Spleen (tissue), 11 donors: ENCODE measurements at regions not wholly inside any gene's neighbourhood (a gene's known extent, or its start where the extent isn't known, plus 50 kb on each side); places are given as distances from the start of the nearest gene placed in this dataset.

ENCODE experiments used
- DNase-seq: peaks from one replicate; pipeline ENCODE4 v3.0.0-alpha.2; 2020
- H3K27ac ChIP-seq, 8 donors: fragments of 200-600 bp; sonication (generic) in 7 of 8; 1 replicate in 4 of 8; 2 replicates in 4 of 8; pipeline versions ENCODE4 v1.5.0 to v1.8.0; 2016 to 2021; ENCODE audit warnings: inconsistent platforms in 4 of 8, mild to moderate bottlenecking in 4 of 8, moderate library complexity in 1 of 8
- H3K27me3 ChIP-seq, 7 donors: fragments of 200-600 bp; sonication (generic) in 6 of 7; replicated peaks in 1 of 7; 1 replicate in 4 of 7; 2 replicates in 3 of 7; pipeline versions ENCODE4 v1.5.0 to v1.8.0; 2016 to 2021; ENCODE audit warnings: inconsistent platforms in 3 of 7, mild to moderate bottlenecking in 1 of 7
- H3K36me3 ChIP-seq, 6 donors: fragments of 200-600 bp; sonication (generic) in 5 of 6; 1 replicate in 4 of 6; 2 replicates in 2 of 6; pipeline versions ENCODE4 v1.5.0 to v1.8.0; 2016 to 2021; ENCODE audit warnings: inconsistent platforms in 2 of 6
- H3K4me1 ChIP-seq, 6 donors: fragments of 200-600 bp; sonication (generic) in 5 of 6; 1 replicate in 3 of 6; 2 replicates in 3 of 6; pipeline versions ENCODE4 v1.5.0 to v1.8.0; 2016 to 2021; ENCODE audit warnings: inconsistent platforms in 3 of 6
- H3K4me3 ChIP-seq, 8 donors: fragments of 200-600 bp; sonication (generic) in 7 of 8; 1 replicate in 4 of 8; 2 replicates in 4 of 8; pipeline versions ENCODE4 v1.5.0 to v1.8.0; 2016 to 2021; ENCODE audit warnings: inconsistent platforms in 4 of 8, mild to moderate bottlenecking in 4 of 8, moderate library complexity in 2 of 8
- H3K9me3 ChIP-seq, 8 donors: fragments of 200-600 bp; sonication (generic) in 7 of 8; 1 replicate in 4 of 8; 2 replicates in 4 of 8; pipeline versions ENCODE4 v1.5.0 to v1.8.0; 2016 to 2021; ENCODE audit warnings: inconsistent platforms in 4 of 8
- CTCF ChIP-seq, 11 experiments: fragments of 200-600 bp in 7 of 11; fragments of 450-650 bp in 4 of 11; sonication (generic) in 4 of 11; IDR thresholded peaks in 8 of 11; conservative IDR thresholded peaks in 3 of 11; 1 replicate in 7 of 11; 2 replicates in 4 of 11; pipeline versions ENCODE4 v1.4.0 to v1.8.0; 2016 to 2021; ENCODE audit warnings: antibody characterized with exemption in 11 of 11, inconsistent platforms in 4 of 11, mild to moderate bottlenecking in 1 of 11
- POLR2A ChIP-seq, 3 donors: fragments of 450-650 bp; IDR thresholded peaks; one replicate each; pipeline ENCODE4 v1.5.1; 2017; ENCODE audit warnings: antibody characterized with exemption in 3 of 3, mild to moderate bottlenecking in 1 of 3
- POLR2AphosphoS5 ChIP-seq, 3 donors: sonication (generic); formaldehyde crosslinking; IDR thresholded peaks; one replicate each; pipeline ENCODE4 v1.5.1; 2017; ENCODE audit warnings: antibody characterized with exemption in 3 of 3
- WGBS, 5 donors: extraction: QIAGEN DNeasy Blood & Tissue Kit in 3 of 5; methylation state at CpG; one replicate each; pipeline versions ENCODE4 v1.1.5 to v1.1.7; 2013 to 2018; 5-methylcytosine and 5-hydroxymethylcytosine counted together
- intact Hi-C: fragments of 100-400 bp; cut with DNase I; formaldehyde crosslinking; loops from one replicate; pipeline ENCODE4 v1.15.0; 2023; ENCODE audit warnings: low total_unique reads
- donor health status: healthy with polysubstance abuse.
- donor health status: DM: no; HTN: no; CAD: no; lungs with moderate emphysema.
- donor health status: DM: no; HTN: no; CAD: no.
- donor health status: Bipolar disorder and iron deficiency.
- donor health status: healthy.
- donor health status: DM: no; HTN: no; CAD: no.
- donor health status: DM: yes; HTN: yes; CAD: no.

GRCh38 chr11:93253111-93253510 is 55.3 kb upstream of the SLC36A4 start:
- no peaks in the 10 kb centered on the region for H3K27me3 ChIP-seq
- no peak for DNase-seq
- WGBS, 5 donors: 67 to 80% (median 68%) methylated on average over 1 of the region's 1 CpG
- no peaks in the 10 kb centered on the region for H3K36me3 ChIP-seq
- no peak for TF ChIP-seq POLR2A (IDR thresholded peaks at IDR 0.05)
- TF ChIP-seq CTCF (IDR thresholded peaks at IDR 0.05 in 8 of 11, conservative IDR thresholded peaks at IDR 0.05 in 3 of 11): no peak
- no peak for TF ChIP-seq POLR2AphosphoS5 (IDR thresholded peaks at IDR 0.05)
- H3K4me3 ChIP-seq: no peak overlapping the region
- H3K9me3 ChIP-seq: no peaks in the 10 kb centered on the region
- intact Hi-C loops: no loop called here
- peak overlapping the region in 5 of 8 donors; percentile 1 to 55 (median 8) for H3K27ac ChIP-seq
- peaks cover 0 to 4% (median 1%) of the 10 kb centered on the region in 6 donors for H3K4me1 ChIP-seq

GRCh38 chr11:93256623-93257022 is 58.8 kb upstream of the SLC36A4 start:
- intact Hi-C loops: no loop called here
- H3K9me3 ChIP-seq: peaks cover 0 to 19% (median 18%) of the 10 kb centered on the region in 8 donors

GRCh38 chr11:93267383-93267782 is 63.2 kb upstream of the DEUP1 start:
- TF ChIP-seq POLR2AphosphoS5 (IDR thresholded peaks at IDR 0.05) (no peak), CTCF (IDR thresholded peaks at IDR 0.05 in 8 of 11, conservative IDR thresholded peaks at IDR 0.05 in 3 of 11) (no peak), POLR2A (IDR thresholded peaks at IDR 0.05) (no peak)
- Histone ChIP-seq H3K27me3 (no peaks in the 10 kb centered on the region), H3K27ac (no peak overlapping the region), H3K4me3 (no peak overlapping the region), H3K36me3 (no peaks in the 10 kb centered on the region), H3K9me3 (peaks cover 0 to 12% (median 4%) of the 10 kb centered on the region in 8 donors), H3K4me1 (no peaks in the 10 kb centered on the region)
- intact Hi-C loops: no loop called here
- no peak for DNase-seq
- 76 to 95% (median 89%) methylated on average over 5 of the region's 5 CpGs for WGBS, 5 donors

More at GRCh38 chr11:93256623-93257022, 58.8 kb upstream of the SLC36A4 start:
- H3K4me1 ChIP-seq: peaks cover 0 to 5% (median 0%) of the 10 kb centered on the region in 6 donors
- H3K27ac ChIP-seq: no peak overlapping the region
- no peak for DNase-seq
- no peaks in the 10 kb centered on the region for H3K27me3 ChIP-seq
- no peaks in the 10 kb centered on the region for H3K36me3 ChIP-seq
- TF ChIP-seq POLR2AphosphoS5 (IDR thresholded peaks at IDR 0.05) (no peak), POLR2A (IDR thresholded peaks at IDR 0.05) (no peak), CTCF (IDR thresholded peaks at IDR 0.05 in 8 of 11, conservative IDR thresholded peaks at IDR 0.05 in 3 of 11) (no peak)
- no peak overlapping the region for H3K4me3 ChIP-seq

- intact Hi-C loops: no loop called here
- no peak overlapping the region for H3K27ac ChIP-seq
Observed at GRCh38 chr11:93268287-93269040, 62.1 kb upstream of the DEUP1 start.

More at GRCh38 chr11:93268287-93269040, 62.1 kb upstream of the DEUP1 start:
- TF ChIP-seq CTCF (IDR thresholded peaks at IDR 0.05 in 8 of 11, conservative IDR thresholded peaks at IDR 0.05 in 3 of 11) (no peak), POLR2AphosphoS5 (IDR thresholded peaks at IDR 0.05) (no peak), POLR2A (IDR thresholded peaks at IDR 0.05) (no peak)
- no peaks in the 10 kb centered on the region for H3K4me1 ChIP-seq
- 72 to 81% (median 74%) methylated on average over 6 of the region's 6 CpGs for WGBS, 5 donors
- H3K27me3 ChIP-seq: no peaks in the 10 kb centered on the region
- H3K36me3 ChIP-seq: no peaks in the 10 kb centered on the region
- H3K9me3 ChIP-seq: peaks cover 0 to 12% (median 4%) of the 10 kb centered on the region in 8 donors
- no peak overlapping the region for H3K4me3 ChIP-seq
- DNase-seq: no peak
